Mucosa of gallbladder (tissue), 1 donor: ENCODE measurements at regions not wholly inside any gene's neighbourhood (a gene's known extent, or its start where the extent isn't known, plus 50 kb on each side); places are given as distances from the start of the nearest gene placed in this dataset.
A peak's percentile ranks its signal among the peaks of the same experiment; 100 is the strongest.

ENCODE experiments used
- DNase-seq: peaks from one replicate; pipeline ENCODE4 v3.0.0-alpha.2; 2020; ENCODE audit warnings: low spot score
- donor health status: DM: no; HTN: no; CAD: no.

GRCh38 chr20:11832397-11832796 is 85.3 kb upstream of the BTBD3 start:
- no peak for DNase-seq

- no peak for DNase-seq
These were observed 84.8 kb upstream of the BTBD3 start for GRCh38 chr20:11832851-11833250.

GRCh38 chr20:11833825-11834224 is 83.9 kb upstream of the BTBD3 start:
- DNase-seq: no peak

- DNase-seq: no peak
These were observed 79.5 kb upstream of the BTBD3 start for GRCh38 chr20:11838076-11838636.

DNA sequence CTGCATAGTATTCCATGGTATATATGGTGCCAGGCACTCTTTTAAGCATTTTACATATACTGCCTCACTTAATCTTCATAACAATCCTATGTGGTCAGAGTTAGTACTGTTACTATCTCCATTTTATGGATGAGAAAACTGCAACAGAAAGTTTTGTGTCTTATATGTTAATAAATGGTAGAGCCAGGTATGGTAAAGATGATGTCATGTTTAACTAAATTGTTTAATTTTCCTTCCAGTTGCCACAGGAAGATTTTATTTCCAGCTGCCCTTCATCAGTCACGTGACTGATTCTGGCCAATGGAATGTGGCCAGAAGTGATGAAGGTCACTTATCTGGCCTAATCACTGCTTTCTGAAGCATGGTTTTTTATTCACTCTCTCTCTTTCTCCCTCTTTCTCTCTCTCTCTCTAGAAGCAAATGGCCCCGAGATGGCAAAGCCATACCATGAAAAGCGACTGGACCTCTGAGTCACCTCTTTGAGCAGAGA is 75.7 kb upstream of the BTBD3 start:
- no peak for DNase-seq

GRCh38 chr20:11843289-11843688 is 74.4 kb upstream of the BTBD3 start:
- no peak for DNase-seq

DNA sequence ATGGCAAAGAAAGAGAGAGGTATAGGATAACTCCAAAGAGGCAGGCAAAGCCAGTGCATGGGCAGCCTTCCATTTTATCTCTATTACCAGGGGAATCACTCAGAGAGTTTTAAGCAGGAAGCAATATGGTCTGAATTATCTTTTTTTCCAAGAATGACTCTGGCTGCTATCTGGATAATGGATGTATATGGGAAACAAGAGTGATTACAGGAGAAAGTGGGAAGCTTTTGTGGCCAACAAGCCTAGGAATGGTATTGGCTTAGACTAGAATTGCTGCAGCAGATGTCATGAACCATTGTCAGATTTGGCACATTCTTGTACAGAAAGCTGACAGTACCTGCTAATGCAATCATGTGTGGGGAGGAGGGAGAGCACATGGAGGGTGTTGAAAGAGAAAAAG is 73.0 kb upstream of the BTBD3 start:
- no peak for DNase-seq

DNA sequence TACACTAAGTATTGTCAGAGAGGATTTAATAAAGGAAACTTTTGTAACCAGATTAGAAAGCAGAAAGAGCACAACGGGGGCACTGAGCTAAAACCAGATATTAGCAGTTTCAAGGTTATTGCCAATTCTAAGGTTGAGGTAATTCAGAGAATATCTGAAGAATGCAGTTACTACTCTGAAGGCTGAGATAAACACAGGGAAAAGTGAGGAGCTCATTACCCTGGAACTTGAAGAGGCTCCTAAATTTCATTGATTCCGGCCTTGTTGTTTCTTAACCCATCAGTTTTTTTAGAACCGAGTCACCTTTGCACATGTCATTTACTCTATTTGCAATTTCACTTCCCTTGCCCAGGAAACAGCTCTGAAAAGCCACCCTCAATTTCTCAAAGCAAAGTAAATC is 72.4 kb upstream of the BTBD3 start:
- no peak for DNase-seq

DNA sequence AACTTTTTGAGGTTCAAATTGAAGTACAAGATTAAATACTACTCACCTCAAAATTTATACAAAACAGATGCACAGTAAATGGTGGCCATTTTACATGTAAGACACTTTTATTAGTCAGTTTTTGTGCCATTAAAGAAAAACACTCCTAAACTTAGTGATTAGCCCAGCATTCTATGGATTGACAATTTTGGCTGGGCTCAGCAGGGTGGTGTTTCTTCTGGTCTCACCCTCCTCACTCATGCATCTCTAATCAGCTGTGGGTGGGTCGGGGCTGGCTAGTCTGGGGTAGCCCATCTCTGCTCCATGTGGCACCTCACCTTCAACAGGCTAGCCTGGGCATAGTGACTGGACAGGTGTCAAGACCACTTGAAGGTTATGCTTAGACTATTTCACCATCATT is 71.6 kb upstream of the BTBD3 start:
- no peak for DNase-seq

DNA sequence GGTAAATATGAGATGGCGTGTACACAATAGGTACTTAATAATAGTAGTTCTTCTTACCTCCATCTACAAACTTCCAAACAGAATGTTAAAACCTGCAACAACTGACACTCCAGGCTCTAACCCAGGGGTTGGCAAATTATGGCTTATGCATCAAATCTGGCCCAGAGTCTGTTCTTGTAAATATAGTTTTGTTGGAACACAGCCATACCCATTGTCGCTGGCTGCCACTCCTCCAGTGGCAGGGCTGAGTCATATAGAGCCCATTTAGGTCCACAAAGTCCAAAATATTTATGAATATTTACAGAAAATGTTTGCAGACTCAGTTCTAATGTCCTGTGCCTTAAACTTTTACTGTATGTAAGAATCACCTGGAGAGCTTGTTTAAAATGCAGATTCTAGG is 69.9 kb upstream of the BTBD3 start:
- DNase-seq: peak; percentile 10

DNA sequence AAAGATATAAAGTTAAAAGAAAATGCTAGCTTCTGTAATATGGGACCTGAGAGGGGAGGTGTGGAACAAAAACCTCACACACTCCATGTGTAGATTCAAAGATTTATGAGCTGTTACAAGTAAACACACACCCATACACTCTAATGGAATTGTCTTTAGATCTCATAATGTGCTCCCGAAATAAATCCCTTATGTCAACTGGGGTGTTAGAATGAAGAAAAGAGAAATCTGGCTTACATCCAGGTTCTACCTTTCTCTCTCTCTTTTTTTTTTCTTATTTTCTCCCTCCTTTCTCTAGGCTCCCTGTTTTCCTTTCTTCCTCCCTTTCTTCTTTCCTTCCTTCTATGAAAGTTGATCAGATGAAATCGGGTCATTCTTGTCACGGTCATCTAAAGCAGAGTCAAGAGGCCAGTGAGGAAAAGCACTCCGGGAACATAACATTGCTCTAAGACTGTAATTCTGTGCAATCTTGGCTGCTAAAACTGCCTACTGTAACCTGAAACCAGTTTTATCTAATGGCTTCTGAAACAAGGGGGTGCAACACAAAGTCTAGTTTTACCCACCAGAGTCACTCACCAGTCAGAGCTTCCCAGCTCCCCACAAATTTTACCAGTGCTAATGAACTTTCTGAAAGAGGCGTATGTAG is 68.3 kb upstream of the BTBD3 start:
- no peak for DNase-seq

GRCh38 chr20:11849976-11850670 is 67.6 kb upstream of the BTBD3 start:
- no peak for DNase-seq

DNA sequence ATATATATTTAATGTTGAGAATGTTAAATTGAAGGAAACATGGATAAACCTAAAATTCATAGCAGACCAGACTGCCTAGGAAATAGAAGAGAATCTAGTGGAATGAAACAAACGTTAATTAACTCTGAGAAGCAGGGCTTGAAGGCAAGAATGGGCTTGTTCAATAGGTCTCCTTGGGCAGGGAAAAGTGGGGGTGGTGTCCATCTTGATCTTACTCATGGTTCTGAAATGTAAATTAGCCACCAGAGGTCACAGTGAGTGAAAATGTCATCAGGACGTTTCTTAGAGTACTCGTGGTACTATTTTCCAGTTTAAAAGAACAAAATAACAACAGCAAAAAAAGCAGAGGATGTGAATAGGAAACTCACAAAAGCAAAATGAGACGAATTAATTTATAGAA is 66.8 kb upstream of the BTBD3 start:
- no peak for DNase-seq

DNA sequence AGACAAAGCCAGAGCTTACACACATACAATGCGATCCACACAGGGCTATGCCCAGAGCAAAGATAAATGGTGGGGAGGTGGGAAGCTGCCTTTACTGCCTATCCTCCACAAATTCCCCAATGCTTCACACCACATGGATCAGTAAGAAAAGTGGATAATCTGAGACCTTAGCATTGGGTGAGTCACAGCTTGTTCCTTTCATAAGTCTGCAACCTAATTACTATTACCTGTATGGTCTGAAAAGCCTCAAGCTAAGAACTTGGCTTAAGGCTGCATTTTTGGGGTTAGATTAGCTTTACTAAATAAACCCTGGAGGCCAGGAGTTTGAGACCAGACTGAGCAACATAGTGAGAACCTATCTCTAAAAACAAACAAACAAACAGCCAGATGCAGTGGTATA is 66.0 kb upstream of the BTBD3 start:
- DNase-seq: no peak

DNA sequence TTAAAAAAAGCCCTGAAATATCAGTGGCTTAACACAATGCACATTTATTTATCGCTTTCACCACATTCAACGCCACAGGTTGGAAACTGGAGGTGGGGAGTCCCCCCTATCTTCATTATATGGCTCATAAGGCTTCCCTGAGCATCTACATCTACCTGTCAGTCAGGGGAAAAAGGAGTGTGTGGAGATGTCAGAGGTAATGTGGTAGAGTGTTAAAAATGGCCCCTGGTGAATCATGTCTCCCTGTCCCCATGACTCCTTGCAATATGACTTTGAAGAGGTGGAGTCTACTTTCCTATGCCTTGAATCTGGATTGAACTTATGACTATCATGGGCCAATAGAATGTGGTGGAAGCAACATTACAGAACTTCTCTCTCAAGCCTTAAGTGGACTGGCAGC is 65.5 kb upstream of the BTBD3 start:
- no peak for DNase-seq

- no peak for DNase-seq
These were observed 64.9 kb upstream of the BTBD3 start for GRCh38 chr20:11852811-11853210.

DNA sequence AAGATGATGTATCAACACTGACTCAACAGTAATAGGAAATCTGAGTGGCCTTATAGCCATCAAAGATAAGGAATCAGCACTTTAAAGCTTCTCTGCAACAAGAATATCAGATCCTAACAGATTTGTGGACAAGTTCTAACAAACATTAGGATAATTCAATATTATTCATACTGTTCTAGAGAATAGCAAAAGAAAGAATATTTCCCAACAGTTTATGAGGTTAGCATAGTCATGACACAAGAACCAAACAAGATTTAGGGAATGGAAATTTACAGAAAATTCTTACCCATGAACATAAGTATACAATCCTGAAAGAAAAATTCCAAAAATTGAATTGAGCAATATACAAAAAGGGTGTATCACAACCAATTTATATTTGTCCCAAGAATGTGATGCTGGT is 64.3 kb upstream of the BTBD3 start:
- no peak for DNase-seq

GRCh38 chr20:11861479-11861878 is 56.2 kb upstream of the BTBD3 start:
- peak; percentile 19 for DNase-seq

- no peak for DNase-seq
These were observed 50.3 kb upstream of the BTBD3 start for GRCh38 chr20:11867291-11867919.
